ENCODE measurements at regions not wholly inside any gene's neighbourhood (a gene's known extent, or its start where the extent isn't known, plus 50 kb on each side); places are given as distances from the start of the nearest gene placed in this dataset.

DNA sequence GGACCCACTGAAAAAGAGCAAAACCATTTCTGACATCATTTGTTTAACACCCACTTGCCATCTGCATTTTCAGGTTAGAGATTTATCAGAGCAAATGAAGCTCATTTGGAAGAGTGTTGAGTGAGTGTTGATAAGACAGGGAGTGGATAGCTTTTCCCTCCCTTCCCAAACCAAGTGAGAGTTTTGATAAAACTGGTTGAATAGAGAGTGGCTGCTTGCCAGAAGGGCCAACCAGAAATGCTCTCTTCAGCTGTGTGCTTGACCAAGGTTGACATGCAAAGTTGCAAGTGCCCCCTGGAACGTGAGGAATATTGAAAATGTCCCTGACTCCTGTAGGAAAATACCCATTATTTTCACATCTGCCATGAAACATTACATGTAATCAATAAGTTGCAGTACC is 1487.0 kb upstream of the FLRT2 start:
- TF ChIP-seq, protein P1, sequence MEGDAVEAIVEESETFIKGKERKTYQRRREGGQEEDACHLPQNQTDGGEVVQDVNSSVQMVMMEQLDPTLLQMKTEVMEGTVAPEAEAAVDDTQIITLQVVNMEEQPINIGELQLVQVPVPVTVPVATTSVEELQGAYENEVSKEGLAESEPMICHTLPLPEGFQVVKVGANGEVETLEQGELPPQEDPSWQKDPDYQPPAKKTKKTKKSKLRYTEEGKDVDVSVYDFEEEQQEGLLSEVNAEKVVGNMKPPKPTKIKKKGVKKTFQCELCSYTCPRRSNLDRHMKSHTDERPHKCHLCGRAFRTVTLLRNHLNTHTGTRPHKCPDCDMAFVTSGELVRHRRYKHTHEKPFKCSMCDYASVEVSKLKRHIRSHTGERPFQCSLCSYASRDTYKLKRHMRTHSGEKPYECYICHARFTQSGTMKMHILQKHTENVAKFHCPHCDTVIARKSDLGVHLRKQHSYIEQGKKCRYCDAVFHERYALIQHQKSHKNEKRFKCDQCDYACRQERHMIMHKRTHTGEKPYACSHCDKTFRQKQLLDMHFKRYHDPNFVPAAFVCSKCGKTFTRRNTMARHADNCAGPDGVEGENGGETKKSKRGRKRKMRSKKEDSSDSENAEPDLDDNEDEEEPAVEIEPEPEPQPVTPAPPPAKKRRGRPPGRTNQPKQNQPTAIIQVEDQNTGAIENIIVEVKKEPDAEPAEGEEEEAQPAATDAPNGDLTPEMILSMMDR (IDR thresholded peaks at IDR 0.05; ENCODE audit: control insufficient read depth, insufficient read depth, low read depth, low read length, missing control alignments): no peak
- H3K4me3 ChIP-seq (ENCODE audit: control insufficient read depth, low read depth, low read length): no peak overlapping the region
- no peak for DNase-seq (ENCODE audit: low read depth)

DNA sequence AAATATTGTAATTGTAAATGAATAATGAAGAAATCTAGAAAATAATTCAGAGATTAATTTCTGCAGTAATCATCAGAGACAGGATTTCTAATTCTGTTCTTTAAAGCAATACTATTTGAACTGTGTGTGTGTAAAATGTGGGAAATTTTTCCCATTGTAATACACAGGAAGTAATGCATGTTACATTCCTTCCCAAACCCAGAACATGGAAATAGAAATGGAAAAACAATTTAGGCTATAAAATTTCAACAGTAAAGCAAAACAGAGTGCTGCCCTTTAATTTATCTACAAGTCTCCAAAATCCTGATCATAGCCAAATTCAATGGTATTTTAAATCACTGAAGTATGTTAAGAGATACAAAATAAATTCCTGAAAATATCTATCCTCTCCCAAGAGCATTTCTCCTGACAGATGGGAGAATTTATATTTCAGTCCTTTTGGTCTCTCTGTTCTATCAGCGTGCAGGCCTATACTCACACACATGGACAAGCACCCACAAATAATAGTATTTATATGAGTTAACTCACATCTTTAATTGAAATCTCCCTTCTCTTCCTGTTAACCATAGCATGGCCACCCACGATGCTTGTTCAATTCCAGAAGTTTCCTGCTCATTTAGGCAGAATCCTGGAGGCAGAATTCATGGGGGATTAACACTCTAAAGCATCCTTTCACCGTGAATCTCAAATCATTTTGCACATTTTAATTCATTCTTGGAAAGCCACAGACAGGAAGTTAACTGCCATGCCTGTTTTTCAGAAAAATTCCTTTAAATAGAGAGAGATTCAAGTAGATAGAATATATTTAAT is 1465.4 kb upstream of the FLRT2 start:
- DNase-seq (ENCODE audit: low read depth): no peak
- TF ChIP-seq, protein P1 (IDR thresholded peaks at IDR 0.05; ENCODE audit: control insufficient read depth, insufficient read depth, low read depth, low read length, missing control alignments): no peak
- no peak overlapping the region for H3K4me3 ChIP-seq (ENCODE audit: control insufficient read depth, low read depth, low read length)

DNA sequence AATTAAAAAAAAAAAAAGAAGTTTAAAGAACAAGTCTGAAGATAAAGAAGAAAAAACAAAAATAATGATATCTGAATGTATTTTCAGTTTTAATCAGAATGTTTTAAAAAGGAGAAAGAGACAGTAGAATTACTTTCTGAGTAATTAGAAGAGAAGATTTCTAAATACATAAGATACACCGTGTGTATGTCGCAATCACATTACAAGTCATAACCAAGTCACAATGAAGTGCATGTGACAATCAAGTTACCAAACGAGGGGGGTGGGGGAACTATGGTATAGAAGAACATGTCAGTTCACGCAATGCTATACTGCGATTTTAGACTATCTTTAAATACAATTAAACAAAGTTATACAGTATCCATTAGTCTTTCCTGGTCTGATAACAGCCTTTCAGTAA is 1464.1 kb upstream of the FLRT2 start:
- no peak overlapping the region for H3K4me3 ChIP-seq (ENCODE audit: control insufficient read depth, low read depth, low read length)
- TF ChIP-seq, protein P1 (IDR thresholded peaks at IDR 0.05; ENCODE audit: control insufficient read depth, insufficient read depth, low read depth, low read length, missing control alignments): no peak
- no peak for DNase-seq (ENCODE audit: low read depth)

DNA sequence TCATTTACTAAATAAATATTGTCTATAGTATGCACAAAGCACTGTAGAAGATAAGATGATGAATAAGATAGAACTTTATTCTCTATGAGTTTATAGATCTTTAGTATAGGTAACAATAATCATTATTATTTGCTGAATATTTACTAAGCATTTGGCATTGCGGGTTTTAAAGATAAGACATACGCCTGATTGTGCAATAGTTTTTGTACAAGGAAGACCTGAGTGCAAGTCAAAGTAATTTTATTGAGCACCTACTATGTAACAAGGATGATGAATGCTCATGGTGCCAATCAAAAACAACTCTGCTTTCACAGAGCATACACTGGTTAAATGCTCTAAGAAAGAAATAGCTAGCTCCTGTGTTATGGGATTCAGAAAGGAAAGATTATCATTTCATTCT is 1461.7 kb upstream of the FLRT2 start:
- H3K4me3 ChIP-seq (ENCODE audit: control insufficient read depth, low read depth, low read length): no peak overlapping the region
- no peak for DNase-seq (ENCODE audit: low read depth)
- TF ChIP-seq, protein P1 (IDR thresholded peaks at IDR 0.05; ENCODE audit: control insufficient read depth, insufficient read depth, low read depth, low read length, missing control alignments): no peak

DNA sequence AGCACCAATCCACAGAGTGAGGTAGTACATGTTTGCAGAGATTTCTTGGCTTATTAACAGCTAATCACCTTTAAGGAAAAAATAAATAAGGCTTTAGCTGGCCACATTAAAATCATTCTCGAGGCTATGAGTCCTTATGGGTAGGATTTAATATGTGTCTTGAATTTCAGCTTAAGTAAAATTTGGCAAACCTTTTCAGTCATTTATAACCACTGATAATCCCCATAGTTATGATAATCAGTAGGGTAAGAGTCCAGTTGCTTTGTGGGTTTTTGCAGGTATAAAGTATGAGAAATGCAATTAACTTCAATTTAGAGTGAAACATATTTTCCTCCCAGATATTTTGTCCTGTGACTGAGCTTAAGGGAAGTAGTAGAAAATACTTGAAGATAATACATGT is 1458.9 kb upstream of the FLRT2 start:
- no peak overlapping the region for H3K4me3 ChIP-seq (ENCODE audit: control insufficient read depth, low read depth, low read length)

DNA sequence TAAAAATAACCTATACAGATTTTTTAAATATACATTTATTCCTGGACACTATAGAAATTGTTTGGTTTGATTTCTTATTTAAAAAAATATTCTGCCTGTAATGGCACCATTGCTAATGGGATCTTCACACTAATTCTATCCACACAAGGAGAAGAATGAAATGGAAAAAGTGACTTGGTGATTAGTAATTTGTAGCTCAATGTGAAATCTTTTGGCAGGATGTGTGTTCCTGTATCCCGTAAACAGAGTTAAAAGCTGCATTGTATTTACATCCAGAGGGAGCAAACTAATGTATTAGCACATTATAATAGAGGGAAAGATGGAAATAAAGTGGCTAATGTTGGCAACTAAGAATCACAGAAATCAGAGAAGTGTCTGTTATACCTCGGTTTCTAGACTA is 1455.3 kb upstream of the FLRT2 start:
- TF ChIP-seq, protein P1 (IDR thresholded peaks at IDR 0.05; ENCODE audit: control insufficient read depth, insufficient read depth, low read depth, low read length, missing control alignments): no peak
- no peak overlapping the region for H3K4me3 ChIP-seq (ENCODE audit: control insufficient read depth, low read depth, low read length)
- no peak for DNase-seq (ENCODE audit: low read depth)

More for the DNA sequence above, 1458.9 kb upstream of the FLRT2 start:
- TF ChIP-seq, protein P1 (IDR thresholded peaks at IDR 0.05; ENCODE audit: control insufficient read depth, insufficient read depth, low read depth, low read length, missing control alignments): no peak
- no peak for DNase-seq (ENCODE audit: low read depth)
